Suprapubic skin (tissue), 4 donors: ENCODE measurements at regions not wholly inside any gene's neighbourhood (a gene's known extent, or its start where the extent isn't known, plus 50 kb on each side); places are given as distances from the start of the nearest gene placed in this dataset.

Experiments
- DNase-seq, 2 donors: peaks; one replicate each; pipeline ENCODE4 v3.0.0-alpha.2; 2019; ENCODE audit warnings: low spot score in 2 of 2
- H3K27ac ChIP-seq: fragments of 200-600 bp; sonication (generic); one replicate; pipeline ENCODE4 v1.5.1; 2019
- H3K27me3 ChIP-seq: fragments of 200-600 bp; sonication (generic); one replicate; pipeline ENCODE4 v1.5.1; 2019
- H3K36me3 ChIP-seq: fragments of 200-600 bp; sonication (generic); one replicate; pipeline ENCODE4 v1.5.1; 2019
- H3K4me1 ChIP-seq: fragments of 200-600 bp; sonication (generic); one replicate; pipeline ENCODE4 v1.5.1; 2019
- H3K4me3 ChIP-seq: fragments of 200-600 bp; sonication (generic); one replicate; pipeline ENCODE4 v1.5.1; 2019; ENCODE audit warnings: mild to moderate bottlenecking
- H3K9me3 ChIP-seq: fragments of 200-600 bp; sonication (generic); one replicate; pipeline ENCODE4 v1.5.1; 2019
- EP300 ChIP-seq: sonication (generic); formaldehyde crosslinking; IDR thresholded peaks from one replicate; pipeline ENCODE4 v1.6.1; 2017; ENCODE audit warnings: antibody characterized with exemption
- POLR2A ChIP-seq, 2 donors: fragments of 450-650 bp; IDR thresholded peaks; one replicate each; pipeline ENCODE4 v1.6.1; 2017; ENCODE audit warnings: antibody characterized with exemption in 2 of 2, mild to moderate bottlenecking in 2 of 2, moderate library complexity in 2 of 2
- POLR2AphosphoS5 ChIP-seq, 3 donors: sonication (generic); formaldehyde crosslinking; IDR thresholded peaks; one replicate each; pipeline ENCODE4 v1.6.1; 2017; ENCODE audit warnings: antibody characterized with exemption in 3 of 3
- WGBS: methylation state at CpG from one replicate; pipeline ENCODE4 v1.1.5; 2018; 5-methylcytosine and 5-hydroxymethylcytosine counted together
- TF ChIP-seq, protein P1 (sequence below), 2 donors: fragments of 200-600 bp in 1 of 2; fragments of 450-650 bp in 1 of 2; sonication (generic) in 1 of 2; IDR thresholded peaks; one replicate each; pipeline ENCODE4 v1.5.1; 2016 to 2019; ENCODE audit warnings: antibody characterized with exemption in 2 of 2, mild to moderate bottlenecking in 1 of 2, moderate library complexity in 1 of 2

DNA sequence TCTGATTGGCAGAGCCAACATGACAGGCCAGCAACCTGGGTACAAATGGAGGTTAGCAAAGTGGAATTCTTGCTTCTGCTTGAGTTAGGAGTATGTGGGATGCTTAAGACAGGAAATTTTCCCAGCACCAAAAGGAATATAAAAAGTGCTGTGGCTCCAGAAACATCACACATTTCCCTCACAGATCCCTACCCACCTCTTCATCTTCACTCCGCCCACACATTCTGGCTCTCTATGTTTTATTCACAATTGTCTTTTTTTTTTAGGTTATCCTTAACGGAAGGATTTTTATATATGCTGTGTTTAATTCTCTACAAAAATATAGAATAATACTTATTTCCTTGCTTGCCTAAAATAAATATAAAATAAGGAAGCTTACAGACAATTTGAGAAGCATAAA is 563.3 kb upstream of the HS3ST5 start:
- DNase-seq = no peak
- Histone ChIP-seq H3K4me1 (no peaks in the 10 kb centered on the region), H3K27me3 (no peaks in the 10 kb centered on the region), H3K4me3 (no peak overlapping the region), H3K36me3 (no peaks in the 10 kb centered on the region), H3K9me3 (no peaks in the 10 kb centered on the region), H3K27ac (no peak overlapping the region)
- TF ChIP-seq POLR2AphosphoS5 (IDR thresholded peaks at IDR 0.05) (no peak), POLR2A (IDR thresholded peaks at IDR 0.05) (no peak), EP300 (no peak)
- TF ChIP-seq, protein P1, sequence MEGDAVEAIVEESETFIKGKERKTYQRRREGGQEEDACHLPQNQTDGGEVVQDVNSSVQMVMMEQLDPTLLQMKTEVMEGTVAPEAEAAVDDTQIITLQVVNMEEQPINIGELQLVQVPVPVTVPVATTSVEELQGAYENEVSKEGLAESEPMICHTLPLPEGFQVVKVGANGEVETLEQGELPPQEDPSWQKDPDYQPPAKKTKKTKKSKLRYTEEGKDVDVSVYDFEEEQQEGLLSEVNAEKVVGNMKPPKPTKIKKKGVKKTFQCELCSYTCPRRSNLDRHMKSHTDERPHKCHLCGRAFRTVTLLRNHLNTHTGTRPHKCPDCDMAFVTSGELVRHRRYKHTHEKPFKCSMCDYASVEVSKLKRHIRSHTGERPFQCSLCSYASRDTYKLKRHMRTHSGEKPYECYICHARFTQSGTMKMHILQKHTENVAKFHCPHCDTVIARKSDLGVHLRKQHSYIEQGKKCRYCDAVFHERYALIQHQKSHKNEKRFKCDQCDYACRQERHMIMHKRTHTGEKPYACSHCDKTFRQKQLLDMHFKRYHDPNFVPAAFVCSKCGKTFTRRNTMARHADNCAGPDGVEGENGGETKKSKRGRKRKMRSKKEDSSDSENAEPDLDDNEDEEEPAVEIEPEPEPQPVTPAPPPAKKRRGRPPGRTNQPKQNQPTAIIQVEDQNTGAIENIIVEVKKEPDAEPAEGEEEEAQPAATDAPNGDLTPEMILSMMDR (IDR thresholded peaks at IDR 0.05) = no peak
- 81% methylated on average over 2 of the region's 2 CpGs for WGBS

DNA sequence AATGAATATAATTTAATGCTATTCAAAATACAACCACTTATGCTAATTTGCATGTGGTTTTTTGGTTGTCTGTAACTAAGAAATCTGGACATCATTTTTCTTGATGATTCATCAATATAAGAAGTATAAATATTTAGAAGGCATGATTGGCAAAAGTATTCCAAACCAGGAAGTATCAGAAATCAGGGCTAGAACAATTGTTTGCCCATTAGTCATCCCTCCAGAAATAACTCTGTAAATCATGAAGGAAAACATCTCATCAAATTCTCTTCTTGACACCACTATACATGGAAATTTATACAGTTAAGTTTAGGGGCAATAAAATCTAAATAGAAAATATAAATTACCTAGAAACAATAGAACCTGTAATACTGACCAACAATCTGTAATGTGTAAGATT is 554.7 kb upstream of the HS3ST5 start:
- H3K27ac ChIP-seq = no peak overlapping the region
- peaks cover 11% of the 10 kb centered on the region for H3K9me3 ChIP-seq
- H3K4me3 ChIP-seq = no peak overlapping the region
- no peaks in the 10 kb centered on the region for H3K36me3 ChIP-seq
- H3K27me3 ChIP-seq = no peaks in the 10 kb centered on the region
- no peaks in the 10 kb centered on the region for H3K4me1 ChIP-seq
- TF ChIP-seq POLR2A (IDR thresholded peaks at IDR 0.05) (no peak), EP300 (no peak), POLR2AphosphoS5 (IDR thresholded peaks at IDR 0.05) (no peak)
- TF ChIP-seq, protein P1 (IDR thresholded peaks at IDR 0.05) = no peak
- DNase-seq = no peak

DNA sequence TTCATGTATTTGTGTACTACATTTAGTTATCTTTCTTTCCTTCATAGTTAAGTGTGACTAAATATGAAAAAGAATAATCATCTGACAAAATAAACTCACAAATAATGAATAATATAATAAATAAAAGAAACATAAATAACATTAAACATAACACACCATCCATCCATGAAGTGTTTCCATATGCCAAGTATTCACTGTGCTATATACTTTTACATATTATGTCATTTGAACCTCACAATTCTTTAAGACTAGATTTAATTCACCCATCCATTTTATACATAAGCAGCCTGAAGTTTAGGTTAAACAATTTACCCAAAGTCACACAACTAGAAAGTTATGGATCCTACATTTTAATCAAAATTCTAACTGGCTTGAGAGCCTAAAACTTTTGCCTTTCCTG is 549.4 kb upstream of the HS3ST5 start:
- Histone ChIP-seq H3K27me3 (no peaks in the 10 kb centered on the region), H3K9me3 (no peaks in the 10 kb centered on the region), H3K4me3 (no peak overlapping the region), H3K27ac (no peak overlapping the region), H3K36me3 (no peaks in the 10 kb centered on the region), H3K4me1 (no peaks in the 10 kb centered on the region)
- no peak for DNase-seq
- TF ChIP-seq POLR2AphosphoS5 (IDR thresholded peaks at IDR 0.05) (no peak), EP300 (no peak), POLR2A (IDR thresholded peaks at IDR 0.05) (no peak)
- TF ChIP-seq, protein P1 (IDR thresholded peaks at IDR 0.05) = no peak

- Histone ChIP-seq H3K9me3 (no peaks in the 10 kb centered on the region), H3K27me3 (no peaks in the 10 kb centered on the region), H3K4me3 (no peak overlapping the region), H3K27ac (no peak overlapping the region), H3K4me1 (no peaks in the 10 kb centered on the region), H3K36me3 (no peaks in the 10 kb centered on the region)
- TF ChIP-seq POLR2A (IDR thresholded peaks at IDR 0.05) (no peak), EP300 (no peak), POLR2AphosphoS5 (IDR thresholded peaks at IDR 0.05) (no peak)
- TF ChIP-seq, protein P1 (IDR thresholded peaks at IDR 0.05) = no peak
- no peak for DNase-seq
Measured at GRCh38 chr6:114888241-114888640, 545.4 kb upstream of the HS3ST5 start.

DNA sequence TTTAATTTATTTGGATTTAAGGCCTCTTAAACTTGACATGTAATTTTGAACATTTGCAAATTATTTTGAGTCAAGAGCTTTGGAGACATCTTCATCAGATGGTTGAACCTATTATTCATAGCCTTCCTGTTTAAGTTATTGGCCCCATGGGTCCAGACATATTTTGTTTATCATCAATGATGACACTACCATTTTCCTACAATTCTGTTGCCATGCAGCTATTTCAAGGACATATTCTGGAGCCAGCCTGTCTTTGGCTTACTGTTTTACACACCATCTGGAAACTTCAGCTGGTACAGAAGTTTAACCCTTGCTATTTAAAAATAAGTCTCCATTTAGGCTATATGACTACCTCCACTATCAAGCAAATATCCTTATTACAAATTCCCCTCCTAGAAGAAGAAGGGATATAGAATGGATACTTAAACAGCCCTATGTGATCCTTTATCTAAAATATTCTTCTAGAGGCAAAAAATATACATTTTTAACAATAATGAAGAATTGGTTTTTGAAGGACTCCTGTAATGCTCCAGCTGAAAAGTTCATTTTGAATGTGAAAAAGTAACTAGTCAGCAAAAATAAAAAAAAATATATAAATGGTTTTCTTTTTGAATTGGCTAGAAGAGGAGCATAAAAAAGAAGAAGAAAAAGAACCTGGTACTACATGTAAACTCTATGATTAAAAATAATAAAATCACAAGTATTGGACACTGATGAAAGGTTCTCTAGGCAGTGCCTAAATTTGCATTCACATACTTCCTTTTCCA is 544.0 kb upstream of the HS3ST5 start:
- no peak for DNase-seq
- Histone ChIP-seq H3K36me3 (no peaks in the 10 kb centered on the region), H3K27ac (no peak overlapping the region), H3K9me3 (no peaks in the 10 kb centered on the region), H3K4me3 (no peak overlapping the region), H3K27me3 (no peaks in the 10 kb centered on the region), H3K4me1 (no peaks in the 10 kb centered on the region)
- no peak for TF ChIP-seq POLR2A (IDR thresholded peaks at IDR 0.05)
- TF ChIP-seq EP300 = no peak
- TF ChIP-seq POLR2AphosphoS5 (IDR thresholded peaks at IDR 0.05) = no peak
- TF ChIP-seq, protein P1 (IDR thresholded peaks at IDR 0.05) = no peak
